Thyroid gland (tissue), 4 donors: ENCODE measurements at regions not wholly inside any gene's neighbourhood (a gene's known extent, or its start where the extent isn't known, plus 50 kb on each side); places are given as distances from the start of the nearest gene placed in this dataset.
"Not testable (repeated sequence)": the region's sequence is repeated elsewhere in the genome, so short reads cannot be mapped to it uniquely, and the experiment has no call there.

Experiments
- POLR2A ChIP-seq, 2 donors: fragments of 450-650 bp; IDR thresholded peaks; one replicate each; pipeline ENCODE4 v1.6.1; 2017; ENCODE audit warnings: antibody characterized with exemption in 2 of 2, mild to moderate bottlenecking in 2 of 2, moderate library complexity in 1 of 2
- TF ChIP-seq, protein P1 (sequence below), 6 experiments: fragments of 200-600 bp in 3 of 6; fragments of 450-650 bp in 3 of 6; sonication (generic) in 3 of 6; IDR thresholded peaks; one replicate each; pipeline ENCODE4 v1.5.1; 2016 to 2019; ENCODE audit warnings: antibody characterized with exemption in 6 of 6, mild to moderate bottlenecking in 2 of 6, inconsistent platforms in 1 of 6, moderate library complexity in 1 of 6

DNA sequence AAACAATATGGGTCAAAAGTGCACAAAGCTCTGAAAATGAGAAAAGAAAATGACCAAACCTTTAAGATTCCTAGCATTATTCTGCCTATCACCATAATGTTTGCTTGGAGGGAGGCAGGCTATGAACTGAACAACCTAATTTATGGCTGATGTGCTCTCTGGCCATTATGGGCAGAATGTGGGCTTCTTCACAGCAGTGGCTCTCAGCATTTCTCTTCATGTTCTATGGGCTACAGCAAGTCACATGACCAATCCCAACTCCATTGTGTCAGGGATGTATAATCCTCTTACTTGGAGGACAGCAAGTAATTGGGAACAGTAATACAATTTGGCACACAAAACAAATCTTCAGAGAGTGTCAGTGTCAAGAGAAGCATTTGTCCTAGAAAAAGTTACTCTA lies 90.3 kb upstream of the ZNF658 start:
- TF ChIP-seq, protein P1, sequence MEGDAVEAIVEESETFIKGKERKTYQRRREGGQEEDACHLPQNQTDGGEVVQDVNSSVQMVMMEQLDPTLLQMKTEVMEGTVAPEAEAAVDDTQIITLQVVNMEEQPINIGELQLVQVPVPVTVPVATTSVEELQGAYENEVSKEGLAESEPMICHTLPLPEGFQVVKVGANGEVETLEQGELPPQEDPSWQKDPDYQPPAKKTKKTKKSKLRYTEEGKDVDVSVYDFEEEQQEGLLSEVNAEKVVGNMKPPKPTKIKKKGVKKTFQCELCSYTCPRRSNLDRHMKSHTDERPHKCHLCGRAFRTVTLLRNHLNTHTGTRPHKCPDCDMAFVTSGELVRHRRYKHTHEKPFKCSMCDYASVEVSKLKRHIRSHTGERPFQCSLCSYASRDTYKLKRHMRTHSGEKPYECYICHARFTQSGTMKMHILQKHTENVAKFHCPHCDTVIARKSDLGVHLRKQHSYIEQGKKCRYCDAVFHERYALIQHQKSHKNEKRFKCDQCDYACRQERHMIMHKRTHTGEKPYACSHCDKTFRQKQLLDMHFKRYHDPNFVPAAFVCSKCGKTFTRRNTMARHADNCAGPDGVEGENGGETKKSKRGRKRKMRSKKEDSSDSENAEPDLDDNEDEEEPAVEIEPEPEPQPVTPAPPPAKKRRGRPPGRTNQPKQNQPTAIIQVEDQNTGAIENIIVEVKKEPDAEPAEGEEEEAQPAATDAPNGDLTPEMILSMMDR (IDR thresholded peaks at IDR 0.05): not testable (repeated sequence)
- TF ChIP-seq POLR2A (IDR thresholded peaks at IDR 0.05): not testable (repeated sequence)
